ENCODE measurements at regions not wholly inside any gene's neighbourhood (a gene's known extent, or its start where the extent isn't known, plus 50 kb on each side); places are given as distances from the start of the nearest gene placed in this dataset.

DNA sequence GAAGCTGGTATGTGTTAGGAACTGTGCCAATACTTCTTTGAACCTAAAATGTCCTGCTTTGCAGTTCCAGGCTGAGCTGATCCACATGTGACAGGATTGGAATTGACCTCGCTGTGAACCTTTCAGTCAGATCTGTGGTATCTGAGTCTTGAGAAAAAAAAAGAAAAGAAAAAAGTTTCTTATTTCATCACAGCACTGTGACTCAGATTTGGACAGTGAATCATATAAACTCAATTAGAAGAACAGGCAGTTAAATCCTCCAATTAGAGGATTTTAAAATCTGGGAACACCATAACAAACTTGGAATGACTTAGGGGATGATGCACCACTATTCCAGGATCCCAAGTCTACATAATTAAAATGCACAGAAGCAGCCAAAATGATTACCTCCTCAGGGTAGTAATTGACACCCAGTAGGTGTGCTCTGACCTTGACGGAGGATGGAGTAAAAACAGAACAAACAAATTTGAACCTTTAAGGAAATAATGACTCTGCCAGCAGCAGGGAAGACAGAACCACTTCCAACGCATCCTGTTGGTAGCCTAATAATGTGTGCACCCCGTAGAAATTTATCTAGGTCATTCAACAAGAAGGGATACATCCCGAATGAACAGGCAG is 57.8 kb upstream of the RAI14 start:
- no peak for DNase-seq (ENCODE audit: low read depth)
- TF ChIP-seq MYC (IDR thresholded peaks at IDR 0.05; ENCODE audit: low read depth, low read length) (no peak), POLR2A (IDR thresholded peaks at IDR 0.05; ENCODE audit: extremely low read depth, insufficient read length) (no peak)
- TF ChIP-seq, protein P1, sequence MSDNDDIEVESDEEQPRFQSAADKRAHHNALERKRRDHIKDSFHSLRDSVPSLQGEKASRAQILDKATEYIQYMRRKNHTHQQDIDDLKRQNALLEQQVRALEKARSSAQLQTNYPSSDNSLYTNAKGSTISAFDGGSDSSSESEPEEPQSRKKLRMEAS (IDR thresholded peaks at IDR 0.05; ENCODE audit: low read depth, low read length) = no peak
- TF ChIP-seq, protein P2, sequence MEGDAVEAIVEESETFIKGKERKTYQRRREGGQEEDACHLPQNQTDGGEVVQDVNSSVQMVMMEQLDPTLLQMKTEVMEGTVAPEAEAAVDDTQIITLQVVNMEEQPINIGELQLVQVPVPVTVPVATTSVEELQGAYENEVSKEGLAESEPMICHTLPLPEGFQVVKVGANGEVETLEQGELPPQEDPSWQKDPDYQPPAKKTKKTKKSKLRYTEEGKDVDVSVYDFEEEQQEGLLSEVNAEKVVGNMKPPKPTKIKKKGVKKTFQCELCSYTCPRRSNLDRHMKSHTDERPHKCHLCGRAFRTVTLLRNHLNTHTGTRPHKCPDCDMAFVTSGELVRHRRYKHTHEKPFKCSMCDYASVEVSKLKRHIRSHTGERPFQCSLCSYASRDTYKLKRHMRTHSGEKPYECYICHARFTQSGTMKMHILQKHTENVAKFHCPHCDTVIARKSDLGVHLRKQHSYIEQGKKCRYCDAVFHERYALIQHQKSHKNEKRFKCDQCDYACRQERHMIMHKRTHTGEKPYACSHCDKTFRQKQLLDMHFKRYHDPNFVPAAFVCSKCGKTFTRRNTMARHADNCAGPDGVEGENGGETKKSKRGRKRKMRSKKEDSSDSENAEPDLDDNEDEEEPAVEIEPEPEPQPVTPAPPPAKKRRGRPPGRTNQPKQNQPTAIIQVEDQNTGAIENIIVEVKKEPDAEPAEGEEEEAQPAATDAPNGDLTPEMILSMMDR (IDR thresholded peaks at IDR 0.05; ENCODE audit: low read depth, low read length) = no peak

DNA sequence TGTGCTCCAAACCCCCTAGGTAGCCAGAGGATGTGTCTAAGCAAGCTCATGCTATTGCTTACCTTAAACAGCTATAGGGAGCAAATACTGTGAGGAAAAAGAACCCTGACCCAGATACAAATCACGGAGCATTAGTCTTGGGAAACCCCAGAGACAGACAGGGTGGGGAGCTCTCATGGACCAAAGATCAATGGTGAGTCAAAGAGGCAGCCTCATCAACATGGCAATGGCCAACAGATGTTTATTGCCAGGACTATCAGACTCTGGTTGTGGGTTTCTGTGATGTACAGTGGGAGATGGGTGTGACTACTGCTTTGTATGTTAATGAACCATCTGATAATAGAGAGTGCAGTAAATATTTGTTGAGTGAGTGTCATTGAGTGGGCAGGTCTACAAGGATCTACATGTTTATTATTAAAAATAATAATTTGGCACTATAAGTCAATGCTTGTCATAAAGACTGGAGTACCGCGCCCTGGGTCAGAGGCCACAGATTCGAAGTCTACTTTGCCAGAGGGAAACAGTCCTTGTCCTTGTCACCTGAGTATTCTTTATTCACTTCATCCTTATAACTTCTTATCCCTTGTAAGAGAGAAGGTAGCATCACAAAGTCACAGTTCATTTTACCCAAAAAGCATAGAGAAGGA is 56.5 kb upstream of the RAI14 start:
- DNase-seq (ENCODE audit: low read depth) = no peak
- H3K4me3 ChIP-seq (ENCODE audit: low read depth, low read length) = no peak overlapping the region
- TF ChIP-seq, protein P2 (IDR thresholded peaks at IDR 0.05; ENCODE audit: low read depth, low read length) = no peak
- TF ChIP-seq, protein P1 (IDR thresholded peaks at IDR 0.05; ENCODE audit: low read depth, low read length) = no peak
- TF ChIP-seq MYC (IDR thresholded peaks at IDR 0.05; ENCODE audit: low read depth, low read length) (no peak), POLR2A (IDR thresholded peaks at IDR 0.05; ENCODE audit: extremely low read depth, insufficient read length) (no peak)

More for the DNA sequence above, 57.8 kb upstream of the RAI14 start:
- H3K4me3 ChIP-seq (ENCODE audit: low read depth, low read length) = no peak overlapping the region

DNA sequence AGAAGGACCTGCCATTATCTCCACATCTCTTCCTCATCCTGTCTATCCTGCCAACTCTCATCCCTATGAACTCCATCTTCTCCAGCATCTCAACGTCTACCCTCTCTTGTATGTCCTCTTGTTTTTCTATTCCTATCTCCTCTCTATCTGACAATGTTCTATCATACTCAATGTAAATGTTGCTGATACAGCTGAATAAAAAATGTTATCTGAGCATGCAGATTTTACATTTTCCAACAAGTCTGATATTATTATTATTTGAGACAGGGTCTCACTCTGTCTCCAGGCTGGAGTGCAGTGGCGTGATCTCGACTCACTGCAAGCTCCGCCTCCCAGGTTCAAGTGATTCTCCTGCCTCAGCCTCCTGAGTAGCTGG is 56.0 kb upstream of the RAI14 start:
- no peak for DNase-seq (ENCODE audit: low read depth)
- no peak overlapping the region for H3K4me3 ChIP-seq (ENCODE audit: low read depth, low read length)
- TF ChIP-seq, protein P1 (IDR thresholded peaks at IDR 0.05; ENCODE audit: low read depth, low read length) = no peak
- TF ChIP-seq, protein P2 (IDR thresholded peaks at IDR 0.05; ENCODE audit: low read depth, low read length) = no peak
- TF ChIP-seq MYC (IDR thresholded peaks at IDR 0.05; ENCODE audit: low read depth, low read length) = no peak
- TF ChIP-seq POLR2A (IDR thresholded peaks at IDR 0.05; ENCODE audit: extremely low read depth, insufficient read length) = no peak

DNA sequence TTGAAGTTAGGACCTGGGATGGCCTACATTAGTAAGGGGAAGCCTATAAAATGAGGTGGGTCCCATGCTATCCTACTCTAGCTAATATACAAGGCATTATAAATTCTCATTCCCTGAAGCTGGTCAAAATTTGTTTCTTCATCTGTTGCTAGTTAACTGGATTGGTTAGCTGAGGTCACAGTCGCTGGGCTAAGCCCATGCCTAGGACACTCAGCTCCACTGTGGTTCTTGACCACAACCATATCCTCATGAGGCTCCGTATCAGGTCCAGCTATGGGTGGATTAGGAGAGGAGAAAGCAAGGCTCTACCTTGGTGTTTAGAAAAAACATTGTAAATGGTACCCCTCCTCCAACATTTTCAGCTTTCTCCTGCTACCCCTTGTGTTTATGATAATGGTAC is 52.8 kb upstream of the RAI14 start:
- no peak for DNase-seq (ENCODE audit: low read depth)
- H3K4me3 ChIP-seq (ENCODE audit: low read depth, low read length) = no peak overlapping the region
- no peak for TF ChIP-seq MYC (IDR thresholded peaks at IDR 0.05; ENCODE audit: low read depth, low read length)
- no peak for TF ChIP-seq POLR2A (IDR thresholded peaks at IDR 0.05; ENCODE audit: extremely low read depth, insufficient read length)
- TF ChIP-seq, protein P2 (IDR thresholded peaks at IDR 0.05; ENCODE audit: low read depth, low read length) = no peak
- TF ChIP-seq, protein P1 (IDR thresholded peaks at IDR 0.05; ENCODE audit: low read depth, low read length) = no peak

DNA sequence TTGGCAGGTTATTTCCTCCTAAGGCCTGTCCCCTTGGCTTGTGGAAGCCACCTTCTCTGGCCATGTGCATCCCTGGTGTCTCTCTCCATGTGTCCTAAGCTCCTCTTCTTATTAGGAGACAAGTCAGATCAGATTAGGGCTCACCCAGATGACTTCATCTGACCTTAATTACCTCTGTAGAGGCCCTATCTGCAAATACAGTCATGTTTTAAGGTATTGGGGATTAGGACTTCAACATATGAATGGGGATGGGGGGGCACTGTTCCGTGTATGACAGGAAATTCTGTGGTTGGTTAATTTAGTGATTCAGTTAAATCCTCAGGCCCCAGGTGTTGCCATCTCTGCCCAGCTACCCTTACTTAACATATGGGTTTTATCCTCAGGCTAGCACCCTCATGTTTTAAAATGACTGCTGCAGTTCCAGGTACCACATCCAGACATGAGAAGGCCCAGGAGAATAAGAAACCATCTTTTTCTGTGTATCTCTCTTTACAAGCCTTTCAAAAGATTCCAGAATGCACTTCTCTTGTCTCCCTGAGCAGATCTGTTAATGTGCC is 51.9 kb upstream of the RAI14 start:
- TF ChIP-seq, protein P2 (IDR thresholded peaks at IDR 0.05; ENCODE audit: low read depth, low read length) = no peak
- no peak for TF ChIP-seq POLR2A (IDR thresholded peaks at IDR 0.05; ENCODE audit: extremely low read depth, insufficient read length)
- TF ChIP-seq, protein P1 (IDR thresholded peaks at IDR 0.05; ENCODE audit: low read depth, low read length) = no peak
- TF ChIP-seq MYC (IDR thresholded peaks at IDR 0.05; ENCODE audit: low read depth, low read length) = no peak
- H3K4me3 ChIP-seq (ENCODE audit: low read depth, low read length) = no peak overlapping the region
- DNase-seq (ENCODE audit: low read depth) = no peak
